GM12878 (cell line): ENCODE measurements at regions not wholly inside any gene's neighbourhood (a gene's known extent, or its start where the extent isn't known, plus 50 kb on each side); places are given as distances from the start of the nearest gene placed in this dataset.

Source experiments
- ATAC-seq: fragments of 200-7000 bp; cut with Tn5 transposase; 3 replicates; pipeline ENCODE4 v1.9.1; 2020; ENCODE audit warnings: mild to moderate bottlenecking, moderate library complexity
- BruUV-seq: library from RNA; stranded (reverse); fragments of 400-500 nt; replicated peaks from 2 replicates; lab custom pipeline; 2021; lab: Mats Ljungman, UMichigan
- CTCF ChIA-PET: fragments of 300-600 bp; sonication (Branson Sonifier 250); formaldehyde crosslinking; extraction: SDS; loops from one replicate; lab custom pipeline; 2021; ENCODE audit warnings: inconsistent platforms; lab: Yijun Ruan, JAX
- POLR2A ChIA-PET: fragments of 350-600 bp; formaldehyde crosslinking; extraction: SDS; loops from one replicate; lab custom pipeline; 2021; ENCODE audit warnings: inconsistent platforms; lab: Charles Lee
- RAD21 ChIA-PET: fragments of 300-600 bp; sonication (Branson Sonifier 250); formaldehyde crosslinking; loops from one replicate; lab custom pipeline; 2023; ENCODE audit warnings: antibody characterized with exemption; ENCODE audit not compliant: unreplicated experiment; lab: Charles Lee
- SMC1A ChIA-PET: fragments of 300-600 bp; sonication (Branson Sonifier 250); formaldehyde crosslinking; loops from one replicate; lab custom pipeline; 2023; ENCODE audit not compliant: unreplicated experiment, uncharacterized antibody; lab: Charles Lee
- DNase-seq: peaks from one replicate; pipeline ENCODE4 v3.0.0-alpha.2; 2011; ENCODE audit warnings: low read depth, low spot score
- FAIRE-seq: peaks from 3 replicates; lab custom pipeline; 2011; peaks lifted over from hg19 to GRCh38; lab: Jason Lieb, UNC
- H2AFZ ChIP-seq: 2 replicates; pipeline ENCODE4 v1.6.0; 2011; ENCODE audit warnings: low read depth, low read length, control low read depth; ENCODE audit not compliant: control insufficient read depth
- H3K27ac ChIP-seq: 2 replicates; pipeline ENCODE4 v1.5.1; 2011; ENCODE audit warnings: control low read depth; ENCODE audit not compliant: control insufficient read depth, insufficient read depth
- H3K27me3 ChIP-seq, 2 experiments: replicated peaks in 1 of 2; 2 replicates each; pipeline versions ENCODE4 v1.6.0 to v1.6.1; 2011; ENCODE audit warnings: low read length in 1 of 2; ENCODE audit not compliant: control insufficient read depth in 2 of 2, insufficient read depth in 2 of 2
- H3K36me3 ChIP-seq, 2 experiments: 2 replicates each; pipeline ENCODE4 v1.5.1; 2011; ENCODE audit warnings: low read length in 1 of 2; ENCODE audit not compliant: control insufficient read depth in 2 of 2, insufficient read depth in 2 of 2
- H3K4me1 ChIP-seq: 2 replicates; pipeline ENCODE4 v1.6.1; 2011; ENCODE audit warnings: mild to moderate bottlenecking, low read length, moderate library complexity, mixed read lengths; ENCODE audit not compliant: control insufficient read depth, insufficient read depth
- H3K4me2 ChIP-seq: 2 replicates; pipeline ENCODE4 v1.6.0; 2011; ENCODE audit warnings: control low read depth; ENCODE audit not compliant: control insufficient read depth, insufficient read depth
- H3K4me3 ChIP-seq: fragments of 200-600 bp; sonication (generic); 2 replicates; pipeline ENCODE4 v1.5.1; 2016
- H3K79me2 ChIP-seq: 2 replicates; pipeline ENCODE4 v1.6.0; 2011; ENCODE audit warnings: low read length; ENCODE audit not compliant: control insufficient read depth, insufficient read depth
- H3K9ac ChIP-seq: 2 replicates; pipeline ENCODE4 v1.8.0; 2011; ENCODE audit warnings: low read length, control low read depth, mixed read lengths; ENCODE audit not compliant: control insufficient read depth, insufficient read depth
- H3K9me3 ChIP-seq: replicated peaks from 3 replicates; pipeline ENCODE4 v1.5.1; 2011; ENCODE audit warnings: mild to moderate bottlenecking, low read length; ENCODE audit not compliant: control insufficient read depth, insufficient read depth
- H4K20me1 ChIP-seq: 2 replicates; pipeline ENCODE4 v1.6.0; 2011; ENCODE audit not compliant: control insufficient read depth, insufficient read depth
- CTCF ChIP-seq, 3 experiments: IDR thresholded peaks in 2 of 3; conservative IDR thresholded peaks in 1 of 3; 2 replicates each; pipeline ENCODE4 v1.5.1; 2011; ENCODE audit warnings: low read depth in 3 of 3, low read length in 3 of 3, mild to moderate bottlenecking in 3 of 3, control low read depth in 2 of 3, moderate library complexity in 2 of 3, inconsistent platforms in 1 of 3, mixed read lengths in 1 of 3; ENCODE audit not compliant: control insufficient read depth in 2 of 3, insufficient read depth in 1 of 3; ENCODE audit errors: extremely low read depth in 1 of 3
- NR2C2 ChIP-seq: IDR thresholded peaks from 2 replicates; pipeline ENCODE4 v1.6.1; 2011; ENCODE audit warnings: borderline replicate concordance, low read depth; ENCODE audit not compliant: control insufficient read depth, insufficient read length
- SIX5 ChIP-seq: IDR thresholded peaks from 2 replicates; pipeline ENCODE4 v1.6.1; 2011; ENCODE audit warnings: mild to moderate bottlenecking, low read depth, low read length, moderate library complexity; ENCODE audit not compliant: severe bottlenecking
- WGBS: methylation state at CpG from one replicate; pipeline ENCODE4 v1.1.6; 2016; ENCODE audit warnings: low lambda C conversion rate; ENCODE audit not compliant: insufficient replicate concordance, insufficient coverage; ENCODE audit errors: missing lambda C conversion rate; 5-methylcytosine and 5-hydroxymethylcytosine counted together
- in situ Hi-C: fragments of 300-500 bp; cut with MboI; formaldehyde crosslinking; loops from 9 replicates; pipeline ENCODE4 v1.14.3; 2018; ENCODE audit warnings: mixed read lengths
- intact Hi-C: fragments of 100-400 bp; cut with micrococcal nuclease; formaldehyde crosslinking; loops from one replicate; pipeline ENCODE4 v1.14.2; 2022; ENCODE audit not compliant: unreplicated experiment
- TF ChIP-seq, protein P1 (sequence below): fragments of 450-650 bp; IDR thresholded peaks from 2 replicates; pipeline ENCODE4 v1.6.1; 2018; ENCODE audit warnings: borderline replicate concordance, mild to moderate bottlenecking; ENCODE audit not compliant: partially characterized antibody

- Histone ChIP-seq H3K4me1 (no peaks in the 10 kb centered on the region), H3K4me2 (no peak overlapping the region), H4K20me1 (no peaks in the 10 kb centered on the region), H3K79me2 (no peaks in the 10 kb centered on the region), H3K9ac (no peak overlapping the region), H3K4me3 (no peak overlapping the region), H3K36me3 (no peaks in the 10 kb centered on the region), H3K27ac (no peak overlapping the region), H3K9me3 (no peaks in the 10 kb centered on the region), H2AFZ (no peak overlapping the region), H3K27me3 (no peaks in the 10 kb centered on the region; a peak in 2 of 4 replicates)
- DNase-seq (no peak), FAIRE-seq (peak; percentile 13), ATAC-seq (no peak)
- POLR2A ChIA-PET: no interaction called here
- intact Hi-C loops: no loop called here
- in situ Hi-C loops: no loop called here
- no peak for TF ChIP-seq SIX5
- no peak for TF ChIP-seq CTCF (IDR thresholded peaks at IDR 0.05 in 2 of 3, conservative IDR thresholded peaks at IDR 0.05 in 1 of 3; ENCODE audit: control insufficient read depth in 2 of 3, extremely low read depth in 1 of 3, insufficient read depth in 1 of 3, low read depth in 3 of 3, low read length in 3 of 3)
- no peak for TF ChIP-seq NR2C2
- TF ChIP-seq, protein P1, sequence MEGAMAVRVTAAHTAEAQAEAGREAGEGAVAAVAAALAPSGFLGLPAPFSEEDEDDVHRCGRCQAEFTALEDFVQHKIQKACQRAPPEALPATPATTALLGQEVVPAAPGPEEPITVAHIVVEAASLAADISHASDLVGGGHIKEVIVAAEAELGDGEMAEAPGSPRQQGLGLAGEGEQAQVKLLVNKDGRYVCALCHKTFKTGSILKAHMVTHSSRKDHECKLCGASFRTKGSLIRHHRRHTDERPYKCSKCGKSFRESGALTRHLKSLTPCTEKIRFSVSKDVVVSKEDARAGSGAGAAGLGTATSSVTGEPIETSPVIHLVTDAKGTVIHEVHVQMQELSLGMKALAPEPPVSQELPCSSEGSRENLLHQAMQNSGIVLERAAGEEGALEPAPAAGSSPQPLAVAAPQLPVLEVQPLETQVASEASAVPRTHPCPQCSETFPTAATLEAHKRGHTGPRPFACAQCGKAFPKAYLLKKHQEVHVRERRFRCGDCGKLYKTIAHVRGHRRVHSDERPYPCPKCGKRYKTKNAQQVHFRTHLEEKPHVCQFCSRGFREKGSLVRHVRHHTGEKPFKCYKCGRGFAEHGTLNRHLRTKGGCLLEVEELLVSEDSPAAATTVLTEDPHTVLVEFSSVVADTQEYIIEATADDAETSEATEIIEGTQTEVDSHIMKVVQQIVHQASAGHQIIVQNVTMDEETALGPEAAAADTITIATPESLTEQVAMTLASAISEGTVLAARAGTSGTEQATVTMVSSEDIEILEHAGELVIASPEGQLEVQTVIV: no peak
- SMC1A ChIA-PET: no interaction called here
- CTCF ChIA-PET: no interaction called here
- whole genome bisulfite sequencing: 16% methylated on average over 3 of the region's 3 CpGs
- RAD21 ChIA-PET: no interaction called here
- no TSS peak for BruUV-seq
These were observed 51.2 kb upstream of the PRR20G start for GRCh38 chr3:127339016-127339415.
